H1 (cell line): ENCODE measurements at regions not wholly inside any gene's neighbourhood (a gene's known extent, or its start where the extent isn't known, plus 50 kb on each side); places are given as distances from the start of the nearest gene placed in this dataset.

Experiments used
- EGR1 ChIP-seq: IDR thresholded peaks from 2 replicates; pipeline ENCODE4 v1.6.1; 2011; ENCODE audit warnings: low read depth, low read length, borderline replicate concordance
- EZH2 ChIP-seq: fragments of 200-600 bp; sonication (generic); IDR thresholded peaks from 2 replicates; pipeline ENCODE4 v1.7.1; 2012; ENCODE audit warnings: low read depth, mild to moderate bottlenecking, moderate library complexity, low read length, inconsistent platforms; ENCODE audit not compliant: severe bottlenecking
- POLR2A ChIP-seq, 2 experiments: IDR thresholded peaks; 1 replicate in 1 of 2; 2 replicates in 1 of 2; pipeline ENCODE4 v1.6.1; 2011; ENCODE audit warnings: low read depth in 2 of 2, low read length in 2 of 2, mild to moderate bottlenecking in 2 of 2; ENCODE audit errors: control extremely low read depth in 1 of 2
- RBBP5 ChIP-seq: IDR thresholded peaks from 2 replicates; pipeline ENCODE4 v1.7.1; 2012; ENCODE audit warnings: low read depth, mild to moderate bottlenecking, inconsistent platforms, low read length, moderate library complexity, borderline replicate concordance
- RNF2 ChIP-seq: fragments of 200-900, 300-1000 bp; sonication (generic); IDR thresholded peaks from 2 replicates; pipeline ENCODE4 v1.7.1; 2016; ENCODE audit warnings: borderline replicate concordance, low read depth, mild to moderate bottlenecking, antibody characterized with exemption, low read length; ENCODE audit not compliant: poor library complexity, severe bottlenecking; ENCODE audit errors: missing control alignments
- SIN3A ChIP-seq, 2 experiments: IDR thresholded peaks in 1 of 2; conservative IDR thresholded peaks in 1 of 2; 2 replicates each; pipeline ENCODE4 v1.6.1; 2011 to 2012; ENCODE audit warnings: low read length in 2 of 2, improper control_type of control experiment in 1 of 2, low read depth in 1 of 2, mild to moderate bottlenecking in 1 of 2
- TAF1 ChIP-seq: IDR thresholded peaks from 2 replicates; pipeline ENCODE4 v1.6.1; 2011; ENCODE audit warnings: mild to moderate bottlenecking, low read depth, low read length
- YY1 ChIP-seq: IDR thresholded peaks from 2 replicates; pipeline ENCODE4 v1.6.1; 2011; ENCODE audit warnings: low read depth, mild to moderate bottlenecking, low read length
- TF ChIP-seq, protein P1 (sequence below), 3 experiments: IDR thresholded peaks; 1 replicate in 2 of 3; 2 replicates in 1 of 3; pipeline versions ENCODE4 v1.5.1 to v1.6.1; 2011; ENCODE audit warnings: low read length in 3 of 3, mild to moderate bottlenecking in 3 of 3, inconsistent platforms in 2 of 3, low read depth in 1 of 3, moderate library complexity in 1 of 3; ENCODE audit not compliant: insufficient read depth in 1 of 3; ENCODE audit errors: control extremely low read depth in 1 of 3

DNA sequence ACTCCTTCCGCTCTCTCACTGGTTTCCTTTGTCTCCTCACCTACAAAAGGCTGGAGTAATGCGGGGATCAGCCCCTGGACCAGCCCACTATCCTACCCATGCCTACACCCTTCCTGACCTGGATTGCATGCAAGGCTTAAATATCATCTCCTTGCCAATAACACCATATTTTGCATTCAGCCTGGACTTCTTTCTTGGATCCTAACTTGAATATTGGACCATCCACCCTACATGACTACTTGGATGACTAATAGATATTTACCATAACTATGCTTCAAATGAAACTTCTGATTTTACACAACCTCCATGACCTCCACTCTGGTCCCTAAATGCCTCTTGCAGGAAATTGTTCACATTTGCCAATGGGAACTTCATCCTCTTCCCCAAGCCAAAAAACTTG lies 188.3 kb upstream of the AKR1E2 start:
- TF ChIP-seq YY1, result no peak
- TF ChIP-seq, protein P1, sequence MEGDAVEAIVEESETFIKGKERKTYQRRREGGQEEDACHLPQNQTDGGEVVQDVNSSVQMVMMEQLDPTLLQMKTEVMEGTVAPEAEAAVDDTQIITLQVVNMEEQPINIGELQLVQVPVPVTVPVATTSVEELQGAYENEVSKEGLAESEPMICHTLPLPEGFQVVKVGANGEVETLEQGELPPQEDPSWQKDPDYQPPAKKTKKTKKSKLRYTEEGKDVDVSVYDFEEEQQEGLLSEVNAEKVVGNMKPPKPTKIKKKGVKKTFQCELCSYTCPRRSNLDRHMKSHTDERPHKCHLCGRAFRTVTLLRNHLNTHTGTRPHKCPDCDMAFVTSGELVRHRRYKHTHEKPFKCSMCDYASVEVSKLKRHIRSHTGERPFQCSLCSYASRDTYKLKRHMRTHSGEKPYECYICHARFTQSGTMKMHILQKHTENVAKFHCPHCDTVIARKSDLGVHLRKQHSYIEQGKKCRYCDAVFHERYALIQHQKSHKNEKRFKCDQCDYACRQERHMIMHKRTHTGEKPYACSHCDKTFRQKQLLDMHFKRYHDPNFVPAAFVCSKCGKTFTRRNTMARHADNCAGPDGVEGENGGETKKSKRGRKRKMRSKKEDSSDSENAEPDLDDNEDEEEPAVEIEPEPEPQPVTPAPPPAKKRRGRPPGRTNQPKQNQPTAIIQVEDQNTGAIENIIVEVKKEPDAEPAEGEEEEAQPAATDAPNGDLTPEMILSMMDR (IDR thresholded peaks at IDR 0.05; ENCODE audit: control extremely low read depth in 1 of 3, insufficient read depth in 1 of 3, low read depth in 1 of 3, low read length in 3 of 3), result no peak
- no peak for TF ChIP-seq POLR2A (IDR thresholded peaks at IDR 0.05; ENCODE audit: control extremely low read depth in 1 of 2, low read depth in 2 of 2, low read length in 2 of 2)
- TF ChIP-seq EGR1, result no peak
- no peak for TF ChIP-seq SIN3A (conservative IDR thresholded peaks at IDR 0.05 in 1 of 2, IDR thresholded peaks at IDR 0.05 in 1 of 2; ENCODE audit: low read depth in 1 of 2, low read length in 2 of 2)
- no peak for TF ChIP-seq RBBP5
- no peak for TF ChIP-seq EZH2
- no peak for TF ChIP-seq TAF1
- no peak for TF ChIP-seq RNF2
